ENCODE measurements at regions not wholly inside any gene's neighbourhood (a gene's known extent, or its start where the extent isn't known, plus 50 kb on each side); places are given as distances from the start of the nearest gene placed in this dataset.

DNA sequence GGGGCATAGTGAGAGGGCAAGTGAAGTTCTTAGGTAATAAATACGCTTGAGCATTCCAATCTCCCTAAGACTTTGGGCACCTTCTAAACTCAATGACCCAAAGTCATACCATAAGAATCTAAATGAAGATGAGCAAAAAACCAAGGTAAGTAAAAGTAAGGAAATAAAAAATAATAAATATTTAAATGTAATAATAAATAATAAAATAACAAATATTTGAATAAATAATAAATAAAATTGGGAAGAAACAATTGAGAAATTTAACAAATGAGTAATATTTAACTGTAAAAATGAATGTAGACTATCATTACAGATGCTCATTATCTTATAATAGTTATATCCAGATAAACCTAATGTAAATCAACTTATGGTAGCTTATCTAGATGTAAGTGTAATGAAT, 391.7 kb downstream of the WDR72 start:
- H3K27ac Mint-ChIP-seq, result no peak overlapping the region
- H3K36me3 Mint-ChIP-seq (ENCODE audit: low read depth), result peaks cover 5% of the 10 kb centered on the region
- H3K4me1 Mint-ChIP-seq, result no peaks in the 10 kb centered on the region
- H3K9me3 Mint-ChIP-seq, result peaks cover 14% of the 10 kb centered on the region
- no peak overlapping the region for H3K4me3 Mint-ChIP-seq
- TF ChIP-seq, protein P1, sequence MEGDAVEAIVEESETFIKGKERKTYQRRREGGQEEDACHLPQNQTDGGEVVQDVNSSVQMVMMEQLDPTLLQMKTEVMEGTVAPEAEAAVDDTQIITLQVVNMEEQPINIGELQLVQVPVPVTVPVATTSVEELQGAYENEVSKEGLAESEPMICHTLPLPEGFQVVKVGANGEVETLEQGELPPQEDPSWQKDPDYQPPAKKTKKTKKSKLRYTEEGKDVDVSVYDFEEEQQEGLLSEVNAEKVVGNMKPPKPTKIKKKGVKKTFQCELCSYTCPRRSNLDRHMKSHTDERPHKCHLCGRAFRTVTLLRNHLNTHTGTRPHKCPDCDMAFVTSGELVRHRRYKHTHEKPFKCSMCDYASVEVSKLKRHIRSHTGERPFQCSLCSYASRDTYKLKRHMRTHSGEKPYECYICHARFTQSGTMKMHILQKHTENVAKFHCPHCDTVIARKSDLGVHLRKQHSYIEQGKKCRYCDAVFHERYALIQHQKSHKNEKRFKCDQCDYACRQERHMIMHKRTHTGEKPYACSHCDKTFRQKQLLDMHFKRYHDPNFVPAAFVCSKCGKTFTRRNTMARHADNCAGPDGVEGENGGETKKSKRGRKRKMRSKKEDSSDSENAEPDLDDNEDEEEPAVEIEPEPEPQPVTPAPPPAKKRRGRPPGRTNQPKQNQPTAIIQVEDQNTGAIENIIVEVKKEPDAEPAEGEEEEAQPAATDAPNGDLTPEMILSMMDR (IDR thresholded peaks at IDR 0.05; ENCODE audit: unreplicated experiment in 3 of 3), result no peak
- peaks cover 7% of the 10 kb centered on the region for H3K27me3 Mint-ChIP-seq (ENCODE audit: low read depth)

DNA sequence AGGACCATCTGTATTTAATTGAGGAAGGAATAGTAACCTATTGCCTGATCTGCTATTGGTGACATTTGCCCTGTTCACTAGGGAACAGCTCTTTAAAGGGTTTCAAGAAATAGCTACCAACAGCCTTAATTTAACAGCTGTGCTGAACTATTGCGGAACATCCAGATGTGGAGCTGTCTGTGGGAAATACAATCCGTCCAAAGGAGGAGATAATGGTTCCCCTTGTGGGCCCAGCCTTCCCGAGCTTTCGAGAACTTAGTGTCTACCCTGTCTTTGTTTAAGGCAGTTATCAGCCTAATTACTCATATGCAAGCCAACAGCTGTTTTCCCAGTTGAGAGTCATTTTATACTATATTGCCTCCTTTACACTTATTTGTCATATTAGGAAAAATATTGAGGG, 398.6 kb downstream of the WDR72 start:
- peaks cover 3% of the 10 kb centered on the region for H3K27me3 Mint-ChIP-seq (ENCODE audit: low read depth)

DNA sequence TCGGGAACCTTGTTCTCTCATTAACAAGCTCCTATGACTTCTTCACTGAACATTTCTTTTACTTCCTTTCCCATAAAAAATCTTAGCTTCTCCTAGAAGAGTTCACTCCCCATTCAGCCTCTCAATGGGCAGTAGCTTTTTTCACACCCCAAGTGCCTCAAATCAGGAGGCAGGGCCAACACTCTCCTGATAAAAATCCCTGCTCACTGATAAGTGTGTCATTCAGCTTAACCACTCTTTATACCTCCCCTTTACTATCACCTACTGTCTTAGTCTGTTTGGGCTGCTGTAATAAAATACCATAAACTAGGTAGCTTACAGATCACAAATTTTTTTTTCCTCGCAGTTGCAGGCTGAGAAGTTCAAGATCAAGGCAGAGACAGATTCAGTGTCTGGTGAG, 400.4 kb downstream of the WDR72 start:
- Mint-ChIP-seq H3K4me3 (no peak overlapping the region), H3K36me3 (ENCODE audit: low read depth) (no peaks in the 10 kb centered on the region), H3K4me1 (no peaks in the 10 kb centered on the region), H3K27ac (no peak overlapping the region), H3K9me3 (no peaks in the 10 kb centered on the region), H3K27me3 (ENCODE audit: low read depth) (peaks cover 3% of the 10 kb centered on the region)
- TF ChIP-seq, protein P1 (IDR thresholded peaks at IDR 0.05; ENCODE audit: unreplicated experiment in 3 of 3), result no peak

More for the DNA sequence above, 398.6 kb downstream of the WDR72 start:
- TF ChIP-seq, protein P1 (IDR thresholded peaks at IDR 0.05; ENCODE audit: unreplicated experiment in 3 of 3), result no peak
- Mint-ChIP-seq H3K36me3 (ENCODE audit: low read depth) (no peaks in the 10 kb centered on the region), H3K27ac (no peak overlapping the region), H3K4me1 (no peaks in the 10 kb centered on the region), H3K9me3 (no peaks in the 10 kb centered on the region), H3K4me3 (no peak overlapping the region)

DNA sequence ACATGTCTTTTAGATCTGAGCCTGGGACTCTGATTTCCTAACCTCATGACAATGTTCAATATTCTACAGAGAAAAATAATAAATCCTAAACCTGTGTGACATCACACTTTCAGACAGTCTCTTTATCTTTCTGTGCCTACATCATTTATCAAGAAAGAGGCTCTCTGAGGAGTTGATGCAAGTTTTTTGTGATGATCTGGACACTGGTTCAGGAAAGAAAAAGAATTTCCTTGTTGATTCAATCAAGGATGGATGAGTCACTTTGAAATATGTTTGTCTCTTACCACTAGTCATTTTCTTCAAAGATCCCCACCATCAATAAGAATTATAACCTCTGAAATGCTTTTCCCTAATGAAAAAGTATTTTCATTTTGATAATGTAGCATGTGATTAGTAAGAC, 404.6 kb downstream of the WDR72 start:
- Mint-ChIP-seq H3K4me1 (no peaks in the 10 kb centered on the region), H3K27me3 (ENCODE audit: low read depth) (no peaks in the 10 kb centered on the region), H3K4me3 (no peak overlapping the region)

DNA sequence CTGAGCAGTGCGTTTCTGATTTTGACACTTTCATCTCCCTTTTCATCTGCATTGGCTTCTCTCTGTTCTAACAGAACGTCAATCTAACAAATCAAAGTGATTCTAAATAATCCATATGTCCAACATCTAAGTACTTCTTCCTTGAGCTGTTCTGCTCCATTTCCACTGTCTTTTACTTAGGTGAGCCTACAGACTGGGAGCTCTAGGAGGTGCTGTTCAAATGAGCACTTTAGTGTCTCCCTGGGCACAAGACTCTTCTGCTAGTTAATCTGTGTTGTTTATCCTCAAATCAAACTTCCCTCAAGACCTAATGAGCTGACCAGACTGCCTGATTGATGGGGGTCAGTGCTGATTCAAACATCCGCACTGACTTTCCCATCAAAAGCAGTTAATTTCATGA, 408.1 kb downstream of the WDR72 start:
- no peak overlapping the region for H3K27ac Mint-ChIP-seq
- no peaks in the 10 kb centered on the region for H3K36me3 Mint-ChIP-seq (ENCODE audit: low read depth)
- no peaks in the 10 kb centered on the region for H3K4me1 Mint-ChIP-seq
- H3K27me3 Mint-ChIP-seq (ENCODE audit: low read depth), result no peaks in the 10 kb centered on the region
- H3K4me3 Mint-ChIP-seq, result no peak overlapping the region
- TF ChIP-seq, protein P1 (IDR thresholded peaks at IDR 0.05; ENCODE audit: unreplicated experiment in 3 of 3), result no peak
- no peaks in the 10 kb centered on the region for H3K9me3 Mint-ChIP-seq

More for the DNA sequence above, 404.6 kb downstream of the WDR72 start:
- Mint-ChIP-seq H3K27ac (no peak overlapping the region), H3K36me3 (ENCODE audit: low read depth) (no peaks in the 10 kb centered on the region), H3K9me3 (no peaks in the 10 kb centered on the region)
- TF ChIP-seq, protein P1 (IDR thresholded peaks at IDR 0.05; ENCODE audit: unreplicated experiment in 3 of 3), result no peak

DNA sequence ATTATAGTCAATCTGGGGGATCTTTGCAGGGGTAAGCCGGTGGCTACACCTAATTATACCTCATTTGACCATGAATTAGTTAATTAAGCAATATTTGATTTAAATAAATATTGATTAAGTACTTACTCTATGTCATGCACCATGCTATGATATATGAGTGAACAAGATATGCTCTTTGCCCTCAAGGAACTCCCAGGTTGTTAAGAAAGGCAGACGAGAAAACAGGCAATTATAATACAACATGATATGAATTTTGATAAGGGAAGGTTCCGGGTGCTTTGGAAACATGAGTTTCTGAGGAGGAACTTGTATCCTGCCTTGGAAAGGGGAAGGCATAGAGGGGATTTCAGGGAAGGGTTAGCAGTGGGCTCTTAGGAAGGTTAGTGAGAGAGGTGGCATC, 412.9 kb downstream of the WDR72 start:
- Mint-ChIP-seq H3K9me3 (no peaks in the 10 kb centered on the region), H3K4me1 (no peaks in the 10 kb centered on the region), H3K27me3 (ENCODE audit: low read depth) (peaks cover 5% of the 10 kb centered on the region), H3K36me3 (ENCODE audit: low read depth) (no peaks in the 10 kb centered on the region), H3K27ac (no peak overlapping the region), H3K4me3 (no peak overlapping the region)
- TF ChIP-seq, protein P1 (IDR thresholded peaks at IDR 0.05; ENCODE audit: unreplicated experiment in 3 of 3), result no peak

Measured in nephron (organoid).